Activated CD4-positive, alpha-beta memory T cell treated with anti-CD3 and anti-CD28 coated beads for 36 hours (primary cell): ENCODE measurements at regions not wholly inside any gene's neighbourhood (a gene's known extent, or its start where the extent isn't known, plus 50 kb on each side); places are given as distances from the start of the nearest gene placed in this dataset.

ENCODE experiments used
- CTCF ChIA-PET: fragments of 350-600 bp; sonication (Branson Sonifier 250); formaldehyde crosslinking; loops from one replicate; lab custom pipeline; 2021; ENCODE audit warnings: antibody characterized with exemption, inconsistent platforms; lab: Charles Lee
- POLR2A ChIA-PET: fragments of 350-600 bp; sonication (Branson Sonifier 250); formaldehyde crosslinking; loops from one replicate; lab custom pipeline; 2021; ENCODE audit warnings: antibody characterized with exemption; lab: Charles Lee
- DNase-seq: peaks from one replicate; pipeline ENCODE4 v3.0.0-alpha.2; 2020
- H3K27ac Mint-ChIP-seq: one replicate; pipeline ENCODE4 v1.8.0; 2021; ENCODE audit warnings: mixed read lengths
- H3K27me3 Mint-ChIP-seq: one replicate; pipeline ENCODE4 v1.8.0; 2021; ENCODE audit warnings: mixed read lengths
- H3K36me3 Mint-ChIP-seq: one replicate; pipeline ENCODE4 v1.8.0; 2021; ENCODE audit warnings: mixed read lengths
- H3K4me1 Mint-ChIP-seq: one replicate; pipeline ENCODE4 v1.8.0; 2021; ENCODE audit warnings: low read depth, mixed read lengths
- H3K4me3 Mint-ChIP-seq: one replicate; pipeline ENCODE4 v1.8.0; 2021; ENCODE audit warnings: mild to moderate bottlenecking, mixed read lengths
- H3K9me3 Mint-ChIP-seq: one replicate; pipeline ENCODE4 v1.8.0; 2021; ENCODE audit warnings: mixed read lengths
- intact Hi-C: fragments of 100-400 bp; cut with micrococcal nuclease; formaldehyde crosslinking; loops from one replicate; pipeline ENCODE4 v1.15.1; 2023

DNA sequence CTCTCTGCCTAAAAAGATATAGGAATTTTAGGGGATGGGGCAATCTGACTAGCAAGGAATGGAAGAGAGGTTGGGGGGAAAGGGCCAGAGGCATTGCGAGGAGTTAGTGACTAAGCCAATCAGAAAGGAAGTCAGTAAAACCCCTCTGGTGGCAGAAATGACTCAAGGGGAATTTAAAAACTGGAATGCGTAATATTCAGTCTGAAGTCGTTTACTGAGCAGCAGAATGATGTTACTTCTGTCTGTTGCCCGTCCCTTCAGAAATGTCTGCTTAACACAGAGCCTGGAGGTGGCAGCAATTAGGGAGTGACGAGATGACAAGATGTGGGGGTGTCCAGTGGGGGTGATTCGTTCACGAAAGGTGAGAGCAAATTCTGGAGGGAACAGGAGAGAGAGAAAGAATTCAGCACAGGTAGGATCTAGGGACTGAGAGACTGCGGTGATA lies 107.7 kb upstream of the CLMP start:
- no peaks in the 10 kb centered on the region for H3K36me3 Mint-ChIP-seq
- intact Hi-C loops, result loop anchor here (1.0 kb wide), 9 partner anchors 36 to 240 kb away; partner anchors contain the start of gene HSPA8
- POLR2A ChIA-PET, result interaction anchor here (2.0 to 3.1 kb wide), 2 partner anchors 54 to 79 kb away, joined by 7 to 8 read pairs; no protein-coding TSS in a partner anchor

DNA sequence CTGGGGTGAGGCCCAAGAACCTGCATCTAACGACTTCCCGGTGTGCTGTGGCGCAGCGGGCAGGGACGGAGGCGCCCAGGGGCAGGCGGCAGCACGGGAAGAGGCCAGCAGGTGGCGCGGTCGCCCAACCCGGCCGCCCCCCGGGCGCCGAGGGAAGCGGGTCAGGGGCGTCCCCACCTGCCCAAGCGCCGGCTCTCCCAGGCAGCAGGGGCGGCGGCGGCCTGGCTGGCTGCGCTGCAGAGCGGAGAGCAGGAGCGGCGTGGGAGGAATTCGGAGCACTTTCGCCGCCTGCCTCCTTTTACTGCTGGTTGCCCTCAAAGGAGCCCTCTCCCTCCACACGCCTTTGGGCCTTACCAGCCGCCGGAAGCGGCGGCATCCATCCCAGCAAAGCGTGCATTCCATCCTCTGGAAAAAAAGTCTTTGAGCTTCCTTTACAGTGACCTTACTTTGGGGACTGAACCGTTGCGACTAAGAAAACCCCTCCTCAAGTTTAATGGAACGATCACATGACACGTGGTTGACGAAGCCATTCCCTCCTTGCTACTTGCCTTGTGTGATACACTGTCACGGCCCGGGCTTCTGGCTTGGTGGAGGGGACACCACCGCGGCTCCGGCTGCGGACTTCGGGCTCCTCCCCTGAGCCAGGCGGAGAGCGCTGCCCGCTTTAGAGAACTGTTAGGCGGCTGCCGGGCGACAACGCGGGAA lies 106.8 kb upstream of the CLMP start:
- Mint-ChIP-seq H3K4me3 (peak overlapping the region; percentile 53), H3K4me1 (peaks cover 41% of the 10 kb centered on the region), H3K9me3 (no peaks in the 10 kb centered on the region), H3K27me3 (no peaks in the 10 kb centered on the region), H3K36me3 (no peaks in the 10 kb centered on the region), H3K27ac (peak overlapping the region; percentile 84)
- POLR2A ChIA-PET, result interaction anchor here (3.1 kb wide), 1 partner anchor 80 kb away, joined by 8 read pairs; no protein-coding TSS in a partner anchor
- peak; percentile 86 for DNase-seq
- intact Hi-C loops, result loop anchor here (1.0 kb wide), 10 partner anchors 36 to 253 kb away; partner anchors contain the start of gene HSPA8
- CTCF ChIA-PET, result interaction anchor here (0.6 to 7.8 kb wide), 18 partner anchors 34 to 274 kb away, joined by 3 to 70 read pairs (median 4); no protein-coding TSS in a partner anchor

More for the DNA sequence above, 107.7 kb upstream of the CLMP start:
- Mint-ChIP-seq H3K27ac (peak overlapping the region; percentile 93), H3K4me1 (peaks cover 41% of the 10 kb centered on the region), H3K27me3 (no peaks in the 10 kb centered on the region), H3K9me3 (no peaks in the 10 kb centered on the region), H3K4me3 (peak overlapping the region; percentile 76)
- CTCF ChIA-PET, result interaction anchor here (0.7 to 7.8 kb wide), 10 partner anchors 41 to 252 kb away, joined by 3 to 70 read pairs (median 6); no protein-coding TSS in a partner anchor
- DNase-seq, result peak; percentile 63

DNA sequence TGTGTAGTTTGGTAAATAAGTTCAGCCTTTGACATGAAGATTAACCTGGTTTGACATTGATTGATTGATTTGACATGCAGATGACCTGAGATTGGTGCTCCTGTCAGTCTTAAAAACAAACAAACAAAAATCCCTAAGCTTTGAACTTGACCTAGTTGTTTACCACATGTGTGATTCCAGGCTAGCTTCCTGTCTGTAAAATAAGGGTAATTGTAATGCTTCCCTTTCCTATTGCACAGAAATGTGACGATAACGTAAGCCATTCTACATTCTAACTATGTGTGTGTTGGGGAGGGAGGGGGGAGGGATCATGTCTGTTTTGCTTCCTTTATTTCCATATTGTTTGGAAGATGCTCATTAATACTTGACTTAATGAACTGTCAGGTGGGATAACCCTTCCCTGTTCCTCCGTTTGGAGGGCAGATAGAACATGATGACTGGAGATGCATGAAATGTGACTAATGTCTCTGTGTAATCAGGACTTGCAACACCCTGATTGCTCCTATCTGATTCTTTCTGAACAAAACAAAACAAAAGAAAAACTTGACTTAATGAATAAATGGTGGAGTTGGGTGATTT lies 106.1 kb upstream of the CLMP start:
- ChIA-PET CTCF (interaction anchor here (0.6 to 7.8 kb wide), 16 partner anchors 10 to 243 kb away, joined by 3 to 70 read pairs (median 4); no protein-coding TSS in a partner anchor), POLR2A (interaction anchor here (2.3 to 3.1 kb wide), 2 partner anchors 56 to 81 kb away, joined by 5 to 8 read pairs; no protein-coding TSS in a partner anchor)
- intact Hi-C loops, result loop anchor here (1.0 kb wide), 1 partner anchor 254 kb away; no protein-coding TSS in a partner anchor
- Mint-ChIP-seq H3K9me3 (no peaks in the 10 kb centered on the region), H3K27me3 (no peaks in the 10 kb centered on the region), H3K27ac (no peak overlapping the region), H3K4me3 (peak overlapping the region; percentile 17), H3K4me1 (peaks cover 41% of the 10 kb centered on the region), H3K36me3 (no peaks in the 10 kb centered on the region)
- no peak for DNase-seq

GRCh38 chr11:123299721-123300120 lies 104.7 kb upstream of the CLMP start:
- CTCF ChIA-PET, result interaction anchor here (0.6 to 7.8 kb wide), 7 partner anchors 9 to 179 kb away, joined by 3 to 70 read pairs (median 3); no protein-coding TSS in a partner anchor
- Mint-ChIP-seq H3K9me3 (no peaks in the 10 kb centered on the region), H3K27me3 (no peaks in the 10 kb centered on the region), H3K27ac (no peak overlapping the region), H3K36me3 (no peaks in the 10 kb centered on the region), H3K4me3 (no peak overlapping the region), H3K4me1 (peaks cover 41% of the 10 kb centered on the region)
- POLR2A ChIA-PET, result interaction anchor here (0.6 to 2.3 kb wide), 2 partner anchors 30 to 57 kb away, joined by 3 to 5 read pairs; no protein-coding TSS in a partner anchor
- no peak for DNase-seq
- intact Hi-C loops, result no loop called here

DNA sequence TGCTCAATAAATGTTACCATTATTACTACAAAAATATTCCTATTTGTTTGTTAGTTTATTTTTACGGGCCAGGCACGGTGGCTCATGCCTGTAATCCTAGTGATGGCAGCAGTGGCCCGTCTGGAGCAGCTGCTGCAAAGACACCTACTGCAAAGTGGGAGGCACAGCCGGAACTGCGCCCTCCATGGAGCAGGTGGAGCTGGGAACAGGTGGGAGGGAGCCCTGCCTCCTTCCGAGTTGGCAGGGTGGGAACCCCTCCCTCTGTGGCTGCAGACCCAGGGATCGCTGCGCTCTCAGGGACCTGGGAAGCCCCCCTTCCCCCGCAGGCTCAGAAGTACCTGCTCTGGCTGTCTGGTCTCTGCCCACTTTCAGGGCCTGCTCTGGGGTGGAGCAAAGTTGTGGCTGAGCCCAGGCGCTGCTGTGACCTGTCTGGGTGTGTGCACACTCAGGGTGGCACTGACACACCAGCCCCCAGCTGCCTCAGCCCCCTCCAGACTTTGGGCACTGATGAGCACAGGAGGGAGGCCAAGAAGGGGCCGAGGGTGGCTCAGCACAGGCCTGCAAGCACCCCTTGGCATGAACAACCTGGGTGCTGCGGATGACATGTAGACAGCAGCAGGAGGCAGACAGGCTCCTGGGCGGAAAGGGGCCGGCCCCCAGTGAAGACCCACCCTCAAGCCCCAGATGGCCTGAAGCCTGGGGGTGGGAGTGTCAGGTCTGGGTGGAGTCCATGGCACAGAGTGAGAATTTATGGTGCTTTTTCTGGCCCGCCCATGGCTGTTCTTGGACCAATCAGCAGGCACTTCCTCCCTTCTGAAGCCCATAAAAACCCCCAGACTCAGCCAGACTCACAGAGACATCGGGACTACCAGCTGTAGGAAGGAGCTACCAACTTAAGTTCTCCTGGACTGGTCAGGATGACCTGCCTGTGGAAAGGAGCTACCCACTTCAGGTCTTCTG lies 103.7 kb upstream of the CLMP start:
- Mint-ChIP-seq H3K27ac (no peak overlapping the region), H3K4me3 (no peak overlapping the region), H3K4me1 (peaks cover 31% of the 10 kb centered on the region), H3K27me3 (no peaks in the 10 kb centered on the region), H3K36me3 (no peaks in the 10 kb centered on the region), H3K9me3 (no peaks in the 10 kb centered on the region)
- intact Hi-C loops, result no loop called here
- POLR2A ChIA-PET, result interaction anchor here (2.3 kb wide), 1 partner anchor 58 kb away, joined by 5 read pairs; no protein-coding TSS in a partner anchor
- DNase-seq, result no peak
- CTCF ChIA-PET, result interaction anchor here (1.1 to 7.8 kb wide), 6 partner anchors 10 to 180 kb away, joined by 3 to 70 read pairs (median 4); no protein-coding TSS in a partner anchor

DNA sequence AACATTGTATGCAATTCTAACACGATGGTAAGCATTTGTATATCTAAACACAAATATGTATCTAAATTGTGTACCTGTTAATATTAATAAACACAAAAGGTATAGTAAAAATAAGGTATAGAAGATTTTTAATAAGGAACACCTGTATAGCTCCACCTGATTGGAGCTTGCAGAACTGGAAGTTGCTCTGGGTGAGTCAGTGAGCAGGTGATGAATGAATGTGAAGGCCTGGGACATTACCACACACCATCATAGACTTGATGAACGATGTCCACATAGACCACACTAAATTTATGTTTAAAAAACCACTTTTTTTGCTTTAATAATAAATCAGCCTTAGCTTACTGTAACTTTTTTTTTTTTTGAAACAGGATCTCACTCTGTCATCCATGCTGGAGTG lies 97.6 kb upstream of the CLMP start:
- POLR2A ChIA-PET, result interaction anchor here (0.6 kb wide), 1 partner anchor 89 kb away, joined by 5 read pairs; no protein-coding TSS in a partner anchor
- Mint-ChIP-seq H3K4me1 (no peaks in the 10 kb centered on the region), H3K9me3 (peaks cover under 1% of the 10 kb centered on the region), H3K27me3 (peaks cover 2% of the 10 kb centered on the region), H3K36me3 (no peaks in the 10 kb centered on the region), H3K4me3 (no peak overlapping the region), H3K27ac (no peak overlapping the region)
- CTCF ChIA-PET, result interaction anchor here (1.4 to 1.5 kb wide), 2 partner anchors 31 to 186 kb away, joined by 4 to 6 read pairs; no protein-coding TSS in a partner anchor
- intact Hi-C loops, result no loop called here
- no peak for DNase-seq

GRCh38 chr11:123291201-123291869 lies 96.3 kb upstream of the CLMP start:
- ChIA-PET POLR2A (no interaction called here), CTCF (interaction anchor here (0.6 to 0.8 kb wide), 2 partner anchors 10 to 63 kb away, joined by 3 to 4 read pairs; no protein-coding TSS in a partner anchor)
- no peak for DNase-seq
- no peak overlapping the region for H3K4me3 Mint-ChIP-seq
- peaks cover 6% of the 10 kb centered on the region for H3K9me3 Mint-ChIP-seq
- no peak overlapping the region for H3K27ac Mint-ChIP-seq
- H3K27me3 Mint-ChIP-seq, result peaks cover 7% of the 10 kb centered on the region
- intact Hi-C loops, result no loop called here
- no peaks in the 10 kb centered on the region for H3K36me3 Mint-ChIP-seq
- no peaks in the 10 kb centered on the region for H3K4me1 Mint-ChIP-seq

DNA sequence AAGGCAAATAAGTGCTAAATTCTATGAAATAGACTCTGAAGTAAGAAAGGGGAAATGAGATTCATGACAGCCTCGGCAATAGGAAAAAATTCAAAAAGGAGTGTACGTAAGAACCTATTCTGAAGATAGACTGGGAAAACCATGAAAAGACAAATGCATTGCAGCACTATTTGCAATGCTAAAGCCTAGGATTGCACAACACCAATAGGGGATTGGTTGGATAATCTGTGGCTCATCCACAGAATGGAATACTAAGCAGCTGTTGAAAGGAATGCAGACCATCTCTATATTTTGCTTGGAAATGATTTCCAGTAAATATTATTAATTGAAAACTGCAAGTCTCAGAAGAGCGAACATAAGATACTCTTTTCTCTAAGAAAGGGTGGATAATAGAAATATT lies 91.7 kb upstream of the CLMP start:
- CTCF ChIA-PET, result interaction anchor here (1.0 kb wide), 1 partner anchor 120 kb away, joined by 3 read pairs; no protein-coding TSS in a partner anchor
- DNase-seq, result no peak
- intact Hi-C loops, result no loop called here
- Mint-ChIP-seq H3K4me1 (no peaks in the 10 kb centered on the region), H3K27me3 (peaks cover 13% of the 10 kb centered on the region), H3K9me3 (peaks cover 6% of the 10 kb centered on the region), H3K4me3 (no peak overlapping the region), H3K27ac (no peak overlapping the region), H3K36me3 (no peaks in the 10 kb centered on the region)
- POLR2A ChIA-PET, result no interaction called here

- intact Hi-C loops, result no loop called here
- POLR2A ChIA-PET, result no interaction called here
- peaks cover 6% of the 10 kb centered on the region for H3K9me3 Mint-ChIP-seq
- H3K27ac Mint-ChIP-seq, result no peak overlapping the region
- CTCF ChIA-PET, result interaction anchor here (1.0 kb wide), 1 partner anchor 121 kb away, joined by 3 read pairs; no protein-coding TSS in a partner anchor
- peaks cover 17% of the 10 kb centered on the region for H3K27me3 Mint-ChIP-seq
- DNase-seq, result no peak
- H3K4me1 Mint-ChIP-seq, result no peaks in the 10 kb centered on the region
- H3K4me3 Mint-ChIP-seq, result no peak overlapping the region
- H3K36me3 Mint-ChIP-seq, result no peaks in the 10 kb centered on the region
Measured at GRCh38 chr11:123286255-123286654, 91.2 kb upstream of the CLMP start.

GRCh38 chr11:123284454-123284853 lies 89.4 kb upstream of the CLMP start:
- Mint-ChIP-seq H3K4me1 (no peaks in the 10 kb centered on the region), H3K4me3 (no peak overlapping the region), H3K27ac (no peak overlapping the region), H3K27me3 (peaks cover 25% of the 10 kb centered on the region), H3K36me3 (no peaks in the 10 kb centered on the region), H3K9me3 (peaks cover 6% of the 10 kb centered on the region)
- DNase-seq, result no peak
- intact Hi-C loops, result no loop called here
- ChIA-PET CTCF (interaction anchor here (1.3 kb wide), 1 partner anchor 10 kb away, joined by 3 read pairs; no protein-coding TSS in a partner anchor), POLR2A (no interaction called here)
